D721Med (cell line): ENCODE measurements at regions not wholly inside any gene's neighbourhood (a gene's known extent, or its start where the extent isn't known, plus 50 kb on each side); places are given as distances from the start of the nearest gene placed in this dataset.

ENCODE experiments used
- DNase-seq: peaks from one replicate; pipeline ENCODE4 v3.0.0; 2011; ENCODE audit warnings: low spot score; ENCODE audit not compliant: insufficient read length
- FAIRE-seq: peaks from 2 replicates; lab custom pipeline; 2011; peaks lifted over from hg19 to GRCh38; lab: Jason Lieb, UNC
- TF ChIP-seq, protein P1 (sequence below): IDR thresholded peaks from 2 replicates; pipeline ENCODE4 v1.5.1; 2012; ENCODE audit warnings: mild to moderate bottlenecking, control low read depth; ENCODE audit not compliant: insufficient read depth; ENCODE audit errors: missing control alignments

DNA sequence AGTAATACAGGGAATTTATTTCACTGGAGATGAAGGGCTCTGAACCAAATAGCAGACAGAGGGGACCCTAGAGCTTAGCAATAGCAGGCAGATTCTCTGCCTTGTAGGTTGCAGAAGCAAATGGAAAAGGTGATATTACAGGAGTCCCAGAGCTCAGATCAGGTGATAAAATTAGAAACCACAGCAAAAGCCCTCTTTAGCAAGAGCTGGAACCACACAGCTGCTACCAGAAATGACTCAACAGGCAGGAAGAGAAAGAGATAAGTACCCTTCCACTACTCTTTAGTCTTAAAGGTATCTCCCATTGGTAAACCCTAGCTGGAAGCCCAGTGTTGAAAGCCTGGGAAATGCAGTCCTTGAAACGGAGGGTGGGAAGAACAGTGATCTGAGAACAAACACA lies 535.6 kb upstream of the GHITM start:
- DNase-seq (no peak), FAIRE-seq (no peak)
- TF ChIP-seq, protein P1, sequence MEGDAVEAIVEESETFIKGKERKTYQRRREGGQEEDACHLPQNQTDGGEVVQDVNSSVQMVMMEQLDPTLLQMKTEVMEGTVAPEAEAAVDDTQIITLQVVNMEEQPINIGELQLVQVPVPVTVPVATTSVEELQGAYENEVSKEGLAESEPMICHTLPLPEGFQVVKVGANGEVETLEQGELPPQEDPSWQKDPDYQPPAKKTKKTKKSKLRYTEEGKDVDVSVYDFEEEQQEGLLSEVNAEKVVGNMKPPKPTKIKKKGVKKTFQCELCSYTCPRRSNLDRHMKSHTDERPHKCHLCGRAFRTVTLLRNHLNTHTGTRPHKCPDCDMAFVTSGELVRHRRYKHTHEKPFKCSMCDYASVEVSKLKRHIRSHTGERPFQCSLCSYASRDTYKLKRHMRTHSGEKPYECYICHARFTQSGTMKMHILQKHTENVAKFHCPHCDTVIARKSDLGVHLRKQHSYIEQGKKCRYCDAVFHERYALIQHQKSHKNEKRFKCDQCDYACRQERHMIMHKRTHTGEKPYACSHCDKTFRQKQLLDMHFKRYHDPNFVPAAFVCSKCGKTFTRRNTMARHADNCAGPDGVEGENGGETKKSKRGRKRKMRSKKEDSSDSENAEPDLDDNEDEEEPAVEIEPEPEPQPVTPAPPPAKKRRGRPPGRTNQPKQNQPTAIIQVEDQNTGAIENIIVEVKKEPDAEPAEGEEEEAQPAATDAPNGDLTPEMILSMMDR, result no peak

DNA sequence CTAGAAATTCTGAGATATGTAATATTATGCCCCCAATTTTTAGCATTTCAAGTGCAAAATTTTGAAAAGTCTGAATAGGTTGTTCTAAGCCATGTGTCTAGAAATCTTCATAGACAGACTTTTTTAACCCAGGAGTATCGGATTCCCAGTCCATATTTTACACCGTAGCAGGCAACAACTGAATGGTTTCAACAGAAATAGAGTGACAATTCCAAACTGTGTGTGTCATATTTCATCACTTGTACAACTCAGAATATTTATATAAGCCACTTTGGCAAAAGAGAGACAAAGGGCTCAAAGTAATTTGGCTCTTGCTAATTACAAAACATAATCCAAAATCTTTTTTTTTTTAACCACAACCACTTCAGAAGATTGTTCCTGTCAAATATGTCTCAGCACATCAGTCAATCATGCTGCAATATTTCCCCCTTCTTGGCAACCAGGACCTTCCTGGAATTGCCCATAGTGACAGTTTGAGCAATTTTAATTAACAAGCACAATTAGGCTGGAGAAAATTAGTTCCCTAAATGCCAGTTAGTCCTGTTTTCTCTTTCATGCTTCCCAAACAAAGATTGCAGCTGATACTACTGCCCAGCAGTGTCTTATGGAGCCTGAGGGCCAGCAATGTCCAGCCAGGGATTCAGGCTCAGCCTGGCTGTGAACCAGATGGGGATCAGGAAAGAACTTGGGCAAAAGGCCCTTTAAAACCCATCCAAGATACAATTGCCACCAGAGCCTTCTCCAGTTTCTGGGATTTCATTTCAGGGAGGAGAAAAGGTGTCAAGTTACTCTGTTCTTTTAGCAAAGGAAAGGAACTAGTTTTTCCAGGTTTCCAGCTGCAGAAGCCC lies 533.3 kb upstream of the GHITM start:
- FAIRE-seq (no peak), DNase-seq (no peak)
- TF ChIP-seq, protein P1, result no peak

GRCh38 chr10:83607959-83608745 lies 531.2 kb upstream of the GHITM start:
- no peak for DNase-seq

GRCh38 chr10:83612050-83612449 lies 527.3 kb upstream of the GHITM start:
- TF ChIP-seq, protein P1, result no peak
- DNase-seq (no peak), FAIRE-seq (no peak)

More at GRCh38 chr10:83607959-83608745, 531.2 kb upstream of the GHITM start:
- TF ChIP-seq, protein P1, result no peak
- FAIRE-seq, result no peak

- TF ChIP-seq, protein P1, result no peak
- DNase-seq (no peak), FAIRE-seq (no peak)
These were observed 526.6 kb upstream of the GHITM start for GRCh38 chr10:83612746-83613145.

DNA sequence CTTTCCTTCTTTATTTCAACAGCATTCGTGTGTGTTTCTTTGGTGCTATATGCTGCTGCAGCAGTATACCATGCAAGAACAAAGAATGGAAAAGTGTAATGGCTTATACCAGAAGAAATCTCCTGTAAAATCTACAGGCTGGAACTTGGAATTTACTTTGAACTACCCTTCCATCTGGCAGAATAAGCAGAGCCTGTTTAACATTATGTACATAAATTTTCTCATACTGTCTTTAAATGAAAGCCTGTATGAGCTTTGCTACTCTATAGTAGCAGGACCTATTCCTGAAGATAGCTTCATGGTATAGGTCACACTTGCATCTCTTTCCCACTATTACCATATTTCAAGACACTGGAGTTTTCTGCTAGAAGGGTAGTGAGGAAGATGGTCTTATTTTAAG lies 522.1 kb upstream of the GHITM start:
- DNase-seq (no peak), FAIRE-seq (no peak)
- TF ChIP-seq, protein P1, result no peak
